Smooth muscle cell (in vitro differentiated cells): ENCODE measurements at regions not wholly inside any gene's neighbourhood (a gene's known extent, or its start where the extent isn't known, plus 50 kb on each side); places are given as distances from the start of the nearest gene placed in this dataset.
"Not testable (repeated sequence)": the region's sequence is repeated elsewhere in the genome, so short reads cannot be mapped to it uniquely, and the experiment has no call there.

Experiments used
- DNase-seq: peaks from one replicate; lab custom pipeline; 2025; ENCODE audit not compliant: unreplicated experiment; lab: John Stamatoyannopoulos, UW
- H2AFZ ChIP-seq: fragments of 200-600 bp; sonication (generic); 2 replicates; pipeline ENCODE4 v1.6.0; 2016; ENCODE audit warnings: antibody characterized with exemption, low read depth, mild to moderate bottlenecking
- H3F3A ChIP-seq: fragments of 200-600 bp; sonication (generic); 2 replicates; pipeline ENCODE4 v1.6.0; 2017; ENCODE audit warnings: antibody characterized with exemption, low read depth
- H3K27ac ChIP-seq: fragments of 200-600 bp; sonication (generic); 2 replicates; pipeline ENCODE4 v1.5.1; 2016; ENCODE audit warnings: low read depth, mild to moderate bottlenecking
- H3K27me3 ChIP-seq: fragments of 200-600 bp; sonication (generic); 2 replicates; pipeline ENCODE4 v1.6.1; 2016; ENCODE audit warnings: low read depth, mild to moderate bottlenecking
- H3K36me3 ChIP-seq: fragments of 200-600 bp; sonication (generic); 2 replicates; pipeline ENCODE4 v1.5.1; 2016; ENCODE audit warnings: low read depth
- H3K4me1 ChIP-seq: fragments of 200-600 bp; sonication (generic); 2 replicates; pipeline ENCODE4 v1.5.1; 2016; ENCODE audit warnings: low read depth
- H3K4me2 ChIP-seq: fragments of 200-600 bp; sonication (generic); 2 replicates; pipeline ENCODE4 v1.6.0; 2016; ENCODE audit warnings: mild to moderate bottlenecking
- H3K4me3 ChIP-seq: fragments of 200-600 bp; sonication (generic); 2 replicates; pipeline ENCODE4 v1.5.1; 2016; ENCODE audit warnings: mild to moderate bottlenecking
- H3K79me2 ChIP-seq: fragments of 200-600 bp; sonication (generic); 2 replicates; pipeline ENCODE4 v1.6.0; 2016; ENCODE audit warnings: low read depth, mild to moderate bottlenecking
- H3K9ac ChIP-seq: fragments of 200-600 bp; sonication (generic); 2 replicates; pipeline ENCODE4 v1.6.0; 2016; ENCODE audit warnings: low read depth
- H3K9me3 ChIP-seq: fragments of 200-600 bp; sonication (generic); replicated peaks from 2 replicates; pipeline ENCODE4 v1.5.1; 2016; ENCODE audit warnings: low read depth
- H4K20me1 ChIP-seq: fragments of 200-600 bp; sonication (generic); 2 replicates; pipeline ENCODE4 v1.6.0; 2016; ENCODE audit warnings: low read depth
- CTCF ChIP-seq: fragments of 200-600 bp; sonication (generic); IDR thresholded peaks from 2 replicates; pipeline ENCODE4 v1.5.1; 2017; ENCODE audit warnings: borderline replicate concordance, mild to moderate bottlenecking, antibody characterized with exemption; ENCODE audit not compliant: insufficient read depth, poor library complexity, severe bottlenecking
- WGBS: methylation state at CpG from one replicate; pipeline ENCODE4 v1.1.7; 2016; ENCODE audit warnings: low lambda C conversion rate; 5-methylcytosine and 5-hydroxymethylcytosine counted together

GRCh38 chr14:38600572-38600971, 344.7 kb upstream of the CLEC14A start:
- H3F3A ChIP-seq, H2AFZ ChIP-seq, H3K79me2 ChIP-seq, H3K27me3 ChIP-seq, H3K4me2 ChIP-seq, H3K4me3 ChIP-seq, H3K36me3 ChIP-seq, H4K20me1 ChIP-seq, H3K9me3 ChIP-seq, H3K4me1 ChIP-seq, DNase-seq, H3K27ac ChIP-seq, H3K9ac ChIP-seq: not testable (repeated sequence)
- TF ChIP-seq CTCF, result peak; percentile 50
- 49% methylated on average over 2 of the region's 2 CpGs for WGBS

GRCh38 chr14:38593476-38593875, 337.6 kb upstream of the CLEC14A start:
- no peak overlapping the region for H3K4me2 ChIP-seq
- H3K9ac ChIP-seq, result no peak overlapping the region
- peak overlapping the region; percentile 21 for H2AFZ ChIP-seq
- no peaks in the 10 kb centered on the region for H3K36me3 ChIP-seq
- no peak for DNase-seq
- 62% methylated on average over 4 of the region's 4 CpGs for WGBS
- H3F3A ChIP-seq, result no peaks in the 10 kb centered on the region
- H3K27ac ChIP-seq, result no peak overlapping the region
- no peak overlapping the region for H3K4me3 ChIP-seq
- no peaks in the 10 kb centered on the region for H3K4me1 ChIP-seq
- H3K9me3 ChIP-seq, result no peaks in the 10 kb centered on the region
- no peaks in the 10 kb centered on the region for H4K20me1 ChIP-seq
- H3K79me2 ChIP-seq, result no peaks in the 10 kb centered on the region
- no peak for TF ChIP-seq CTCF
- H3K27me3 ChIP-seq, result no peaks in the 10 kb centered on the region

GRCh38 chr14:38592764-38593442, 337.0 kb upstream of the CLEC14A start:
- Histone ChIP-seq H3K27ac (no peak overlapping the region), H4K20me1 (no peaks in the 10 kb centered on the region), H3K9ac (no peak overlapping the region), H3K79me2 (no peaks in the 10 kb centered on the region), H3K4me2 (no peak overlapping the region), H3F3A (no peaks in the 10 kb centered on the region), H3K9me3 (no peaks in the 10 kb centered on the region), H3K4me1 (no peaks in the 10 kb centered on the region), H3K4me3 (no peak overlapping the region), H2AFZ (peak overlapping the region; percentile 21), H3K27me3 (no peaks in the 10 kb centered on the region), H3K36me3 (no peaks in the 10 kb centered on the region)
- WGBS, result 86% methylated on average over 8 of the region's 8 CpGs
- TF ChIP-seq CTCF, result no peak
- DNase-seq, result no peak

- Histone ChIP-seq H3K4me3 (no peak overlapping the region), H3K9ac (no peak overlapping the region), H3K4me2 (no peak overlapping the region), H3K9me3 (no peaks in the 10 kb centered on the region), H3K79me2 (no peaks in the 10 kb centered on the region), H3K27me3 (no peaks in the 10 kb centered on the region), H4K20me1 (no peaks in the 10 kb centered on the region), H3K36me3 (no peaks in the 10 kb centered on the region), H2AFZ (no peak overlapping the region), H3F3A (no peaks in the 10 kb centered on the region), H3K27ac (no peak overlapping the region), H3K4me1 (no peaks in the 10 kb centered on the region)
- 88% methylated on average over 3 of the region's 3 CpGs for WGBS
- DNase-seq, result no peak
- TF ChIP-seq CTCF, result no peak
These were observed 334.0 kb upstream of the CLEC14A start for GRCh38 chr14:38589747-38590350.
